ENCODE measurements at regions not wholly inside any gene's neighbourhood (a gene's known extent, or its start where the extent isn't known, plus 50 kb on each side); places are given as distances from the start of the nearest gene placed in this dataset.

- TF ChIP-seq CTCF (IDR thresholded peaks at IDR 0.05; ENCODE audit: low read depth, low read length): no peak
- no peak for TF ChIP-seq EZH2phosphoT487 (IDR thresholded peaks at IDR 0.05; ENCODE audit: low read depth)
Observed at GRCh38 chr4:157713342-157713741, 459.5 kb downstream of the GASK1B start.
